H9 (cell line): ENCODE measurements at regions not wholly inside any gene's neighbourhood (a gene's known extent, or its start where the extent isn't known, plus 50 kb on each side); places are given as distances from the start of the nearest gene placed in this dataset.

ENCODE experiments used
- DNase-seq: peaks from one replicate; pipeline ENCODE4 v3.0.0-alpha.2; 2017
- H2AFZ ChIP-seq: one replicate; pipeline ENCODE4 v1.6.1; 2013; ENCODE audit warnings: mild to moderate bottlenecking, low read length, control low read depth, moderate library complexity
- H2AK5ac ChIP-seq: 2 replicates; pipeline ENCODE4 v1.6.1; 2013; ENCODE audit warnings: low read length, control low read depth, mixed read lengths; ENCODE audit not compliant: insufficient read length
- H2BK120ac ChIP-seq: one replicate; pipeline ENCODE4 v1.6.1; 2013; ENCODE audit warnings: low read depth, mild to moderate bottlenecking, low read length, control low read depth, inconsistent platforms; ENCODE audit not compliant: poor library complexity, severe bottlenecking
- H2BK12ac ChIP-seq: 2 replicates; pipeline ENCODE4 v1.6.1; 2013; ENCODE audit warnings: low read length, control low read depth, mixed read lengths, low read depth; ENCODE audit not compliant: insufficient read length
- H2BK15ac ChIP-seq: 2 replicates; pipeline ENCODE4 v1.6.1; 2013; ENCODE audit warnings: low read depth, low read length, control low read depth
- H2BK20ac ChIP-seq: one replicate; pipeline ENCODE4 v1.6.1; 2013; ENCODE audit warnings: low read depth, mild to moderate bottlenecking, low read length, control low read depth, inconsistent platforms; ENCODE audit not compliant: poor library complexity, severe bottlenecking
- H2BK5ac ChIP-seq: 2 replicates; pipeline ENCODE4 v1.6.1; 2013; ENCODE audit warnings: low read length, control low read depth, mixed read lengths; ENCODE audit not compliant: insufficient read length
- H3K14ac ChIP-seq: 2 replicates; pipeline ENCODE4 v1.6.1; 2013; ENCODE audit warnings: low read length, control low read depth; ENCODE audit not compliant: insufficient read depth
- H3K18ac ChIP-seq: 2 replicates; pipeline ENCODE4 v1.6.1; 2013; ENCODE audit warnings: low read depth, mild to moderate bottlenecking, mixed read lengths, low read length, control low read depth; ENCODE audit not compliant: insufficient read length
- H3K23ac ChIP-seq: 2 replicates; pipeline ENCODE4 v1.6.1; 2013; ENCODE audit warnings: low read length, control low read depth, mixed read lengths, low read depth; ENCODE audit not compliant: insufficient read length
- H3K23me2 ChIP-seq: 2 replicates; pipeline ENCODE4 v1.6.1; 2013; ENCODE audit warnings: low read depth, mild to moderate bottlenecking, mixed read lengths, low read length, control low read depth; ENCODE audit not compliant: insufficient read length, poor library complexity, severe bottlenecking
- H3K27ac ChIP-seq: 2 replicates; pipeline ENCODE4 v1.5.1; 2013; ENCODE audit warnings: low read length, control low read depth, mixed read lengths, low read depth; ENCODE audit not compliant: insufficient read length
- H3K27me3 ChIP-seq: 2 replicates; pipeline ENCODE4 v1.6.1; 2013; ENCODE audit warnings: low read length, control low read depth, inconsistent platforms; ENCODE audit not compliant: insufficient read depth
- H3K4ac ChIP-seq: 2 replicates; pipeline ENCODE4 v1.6.1; 2013; ENCODE audit warnings: low read depth, mild to moderate bottlenecking, control low read depth, inconsistent platforms, low read length, moderate library complexity
- H3K4me1 ChIP-seq: 2 replicates; pipeline ENCODE4 v1.6.1; 2013; ENCODE audit warnings: low read length, control low read depth, inconsistent platforms; ENCODE audit not compliant: insufficient read depth
- H3K4me2 ChIP-seq: 2 replicates; pipeline ENCODE4 v1.6.1; 2013; ENCODE audit warnings: low read length, control low read depth, mixed read lengths; ENCODE audit not compliant: insufficient read length, insufficient read depth
- H3K56ac ChIP-seq: 2 replicates; pipeline ENCODE4 v1.6.1; 2013; ENCODE audit warnings: low read depth, mild to moderate bottlenecking, mixed read lengths, low read length, control low read depth; ENCODE audit not compliant: insufficient read length
- H3K79me1 ChIP-seq: 2 replicates; pipeline ENCODE4 v1.6.1; 2013; ENCODE audit warnings: low read depth, mild to moderate bottlenecking, moderate library complexity, low read length, control low read depth, inconsistent platforms; ENCODE audit not compliant: insufficient read depth, poor library complexity, severe bottlenecking
- H3K79me2 ChIP-seq: 2 replicates; pipeline ENCODE4 v1.6.1; 2013; ENCODE audit warnings: low read length, control low read depth, inconsistent platforms; ENCODE audit not compliant: insufficient read depth
- H3K9ac ChIP-seq: 2 replicates; pipeline ENCODE4 v1.6.1; 2013; ENCODE audit warnings: low read length, control low read depth, mixed read lengths; ENCODE audit not compliant: insufficient read length; ENCODE audit errors: extremely low read depth
- H3K9me3 ChIP-seq: one replicate; pipeline ENCODE4 v1.6.1; 2013; ENCODE audit warnings: low read depth, low read length, inconsistent platforms; ENCODE audit not compliant: control insufficient read depth
- H3T11ph ChIP-seq: one replicate; pipeline ENCODE4 v1.6.1; 2013; ENCODE audit warnings: mild to moderate bottlenecking, low read length, control low read depth, inconsistent platforms
- H4K20me1 ChIP-seq: one replicate; pipeline ENCODE4 v1.6.1; 2013; ENCODE audit not compliant: control insufficient read depth, insufficient read length, insufficient read depth
- H4K5ac ChIP-seq: 2 replicates; pipeline ENCODE4 v1.6.1; 2013; ENCODE audit warnings: low read depth, mild to moderate bottlenecking, mixed read lengths, low read length, control low read depth; ENCODE audit not compliant: insufficient read length
- H4K8ac ChIP-seq: replicated peaks from 2 replicates; pipeline ENCODE4 v1.6.1; 2013; ENCODE audit warnings: low read length, control low read depth, mixed read lengths, low read depth; ENCODE audit not compliant: insufficient read length
- H4K91ac ChIP-seq: 2 replicates; pipeline ENCODE4 v1.6.1; 2013; ENCODE audit warnings: low read depth, mild to moderate bottlenecking, moderate library complexity, mixed read lengths, low read length, control low read depth; ENCODE audit not compliant: insufficient read length
- H3K27ac Mint-ChIP-seq, 3 experiments: 2 replicates in 2 of 3; 3 replicates in 1 of 3; pipeline ENCODE4 v1.8.0; 2020 to 2021; ENCODE audit warnings: mixed read lengths in 3 of 3, mild to moderate bottlenecking in 1 of 3, moderate library complexity in 1 of 3
- H3K27me3 Mint-ChIP-seq: 2 replicates; pipeline ENCODE4 v1.8.0; 2021; ENCODE audit warnings: low read depth, mild to moderate bottlenecking, moderate library complexity, mixed read lengths
- H3K36me3 Mint-ChIP-seq, 3 experiments: 2 replicates in 2 of 3; 3 replicates in 1 of 3; pipeline ENCODE4 v1.8.0; 2020 to 2021; ENCODE audit warnings: low read depth in 3 of 3, mixed read lengths in 3 of 3; ENCODE audit not compliant: insufficient read depth in 1 of 3
- H3K4me1 Mint-ChIP-seq, 2 experiments: 2 replicates each; pipeline ENCODE4 v1.8.0; 2020; ENCODE audit warnings: mixed read lengths in 2 of 2
- H3K4me3 Mint-ChIP-seq, 2 experiments: 2 replicates in 1 of 2; 3 replicates in 1 of 2; pipeline ENCODE4 v1.8.0; 2020 to 2021; ENCODE audit warnings: mild to moderate bottlenecking in 2 of 2, mixed read lengths in 2 of 2, moderate library complexity in 1 of 2
- H3K9me3 Mint-ChIP-seq, 2 experiments: 2 replicates in 1 of 2; 3 replicates in 1 of 2; pipeline ENCODE4 v1.8.0; 2020; ENCODE audit warnings: mild to moderate bottlenecking in 2 of 2, mixed read lengths in 2 of 2, moderate library complexity in 1 of 2
- CTCF ChIP-seq: fragments of 200-600 bp; sonication (generic); conservative IDR thresholded peaks from 3 replicates; pipeline ENCODE4 v1.8.0; 2021; ENCODE audit warnings: antibody characterized with exemption, mild to moderate bottlenecking
- WGBS: extraction: QIAGEN DNeasy Blood & Tissue Kit; methylation state at CpG from one replicate; pipeline ENCODE4 v1.1.7; 2013; ENCODE audit warnings: missing lambda C conversion rate, low lambda C conversion rate, mixed read lengths; ENCODE audit not compliant: insufficient read length; ENCODE audit errors: extremely low coverage; 5-methylcytosine and 5-hydroxymethylcytosine counted together

- H3K23me2 ChIP-seq: no peaks in the 10 kb centered on the region
- no peak overlapping the region for H2AFZ ChIP-seq
- Mint-ChIP-seq H3K4me1 (no peaks in the 10 kb centered on the region), H3K36me3 (no peaks in the 10 kb centered on the region), H3K27me3 (no peaks in the 10 kb centered on the region), H3K9me3 (no peaks in the 10 kb centered on the region), H3K4me3 (no peak overlapping the region), H3K27ac (no peak overlapping the region)
- H2BK5ac ChIP-seq: no peak overlapping the region
- no peak overlapping the region for H3K14ac ChIP-seq
- no peak for DNase-seq
- no peak overlapping the region for H4K8ac ChIP-seq
- no peak overlapping the region for H4K91ac ChIP-seq
- no peak overlapping the region for H3K4ac ChIP-seq
- TF ChIP-seq CTCF: no peak
- no peaks in the 10 kb centered on the region for H4K20me1 ChIP-seq
- no peak overlapping the region for H3T11ph ChIP-seq
- WGBS: no CpG with 5 or more reads among the region's 6 CpGs
- no peak overlapping the region for H3K56ac ChIP-seq
- no peaks in the 10 kb centered on the region for H3K79me1 ChIP-seq
- H3K4me1 ChIP-seq: no peaks in the 10 kb centered on the region
- H3K23ac ChIP-seq: no peak overlapping the region
- H4K5ac ChIP-seq: no peak overlapping the region
- no peaks in the 10 kb centered on the region for H3K27me3 ChIP-seq
- H2BK12ac ChIP-seq: no peak overlapping the region
- no peaks in the 10 kb centered on the region for H3K9me3 ChIP-seq
- no peak overlapping the region for H3K4me2 ChIP-seq
- H2BK20ac ChIP-seq: no peak overlapping the region
- H3K9ac ChIP-seq: no peak overlapping the region
- H3K27ac ChIP-seq: no peak overlapping the region
- H2BK120ac ChIP-seq: no peak overlapping the region
- no peak overlapping the region for H2BK15ac ChIP-seq
- no peak overlapping the region for H2AK5ac ChIP-seq
- H3K79me2 ChIP-seq: no peaks in the 10 kb centered on the region
- H3K18ac ChIP-seq: no peak overlapping the region
Measured at GRCh38 chr7:118029826-118030422, 154.0 kb upstream of the LSM8 start.
